CD4-positive, alpha-beta T cell (primary cell): ENCODE measurements at regions not wholly inside any gene's neighbourhood (a gene's known extent, or its start where the extent isn't known, plus 50 kb on each side); places are given as distances from the start of the nearest gene placed in this dataset.

Source experiments
- ATAC-seq: fragments of 200-7000 bp; cut with Tn5 transposase; one replicate; pipeline ENCODE4 v1.10.0; 2022; ENCODE audit warnings: mild to moderate bottlenecking; ENCODE audit not compliant: poor library complexity
- CTCF ChIA-PET: fragments of 350-600 bp; sonication (Branson Sonifier 250); formaldehyde crosslinking; loops from one replicate; lab custom pipeline; 2021; ENCODE audit warnings: antibody characterized with exemption, inconsistent platforms; lab: Charles Lee
- POLR2A ChIA-PET: fragments of 350-600 bp; sonication (Branson Sonifier 250); formaldehyde crosslinking; loops from one replicate; lab custom pipeline; 2021; ENCODE audit warnings: antibody characterized with exemption, inconsistent platforms; lab: Charles Lee
- DNase-seq, 14 experiments: peaks; one replicate each; pipeline ENCODE4 v3.0.0-alpha.2; 2013 to 2020; ENCODE audit warnings: mixed read lengths in 2 of 14
- H3K27ac ChIP-seq, 2 donors: one replicate each; pipeline versions ENCODE4 v1.5.1 to v1.7.0; 2013; ENCODE audit warnings: low read length in 2 of 2, low read depth in 1 of 2, mild to moderate bottlenecking in 1 of 2
- H3K27me3 ChIP-seq, 2 experiments: 1 replicate in 1 of 2; 2 replicates in 1 of 2; pipeline versions ENCODE4 v1.6.1 to v1.7.0; 2013; ENCODE audit warnings: low read length in 2 of 2, control low read depth in 1 of 2, mild to moderate bottlenecking in 1 of 2, moderate library complexity in 1 of 2; ENCODE audit not compliant: insufficient read depth in 2 of 2, control insufficient read depth in 1 of 2
- H3K36me3 ChIP-seq: one replicate; pipeline ENCODE4 v1.6.1; 2013; ENCODE audit warnings: low read length, control low read depth; ENCODE audit not compliant: insufficient read depth
- H3K4me1 ChIP-seq: one replicate; pipeline ENCODE4 v1.6.1; 2013; ENCODE audit warnings: low read length, control low read depth; ENCODE audit not compliant: insufficient read depth
- H3K4me3 ChIP-seq: one replicate; pipeline ENCODE4 v1.5.1; 2013; ENCODE audit warnings: mild to moderate bottlenecking, low read length, moderate library complexity
- H3K9me3 ChIP-seq, 2 experiments: 1 replicate in 1 of 2; 2 replicates in 1 of 2; pipeline versions ENCODE4 v1.6.1 to v1.7.0; 2013; ENCODE audit warnings: low read length in 2 of 2, mild to moderate bottlenecking in 2 of 2, control low read depth in 1 of 2, moderate library complexity in 1 of 2; ENCODE audit not compliant: control insufficient read depth in 1 of 2, insufficient read depth in 1 of 2
- H3K27ac Mint-ChIP-seq: one replicate; pipeline ENCODE4 v1.8.0; 2020; ENCODE audit warnings: mixed read lengths
- H3K27me3 Mint-ChIP-seq: one replicate; pipeline ENCODE4 v1.8.0; 2021; ENCODE audit warnings: mixed read lengths
- H3K36me3 Mint-ChIP-seq: one replicate; pipeline ENCODE4 v1.8.0; 2021; ENCODE audit warnings: low read depth, mixed read lengths
- H3K4me1 Mint-ChIP-seq: one replicate; pipeline ENCODE4 v1.8.0; 2021; ENCODE audit warnings: low read depth, mixed read lengths
- H3K4me3 Mint-ChIP-seq: one replicate; pipeline ENCODE4 v1.8.0; 2020; ENCODE audit warnings: mild to moderate bottlenecking, mixed read lengths
- H3K9me3 Mint-ChIP-seq: one replicate; pipeline ENCODE4 v1.8.0; 2020; ENCODE audit warnings: mixed read lengths
- intact Hi-C, 2 experiments: fragments of 100-400 bp; cut with DNase I in 1 of 2; cut with micrococcal nuclease in 1 of 2; formaldehyde crosslinking; loops; one replicate each; pipeline versions ENCODE4 v1.15.1 to v1.9.0; 2023 to 2025; cut with DNase I, micrococcal nuclease
- TF ChIP-seq, protein P1 (sequence below): fragments of 200-600 bp; IDR thresholded peaks from one replicate; pipeline ENCODE4 v1.8.0; 2022; ENCODE audit warnings: antibody characterized with exemption, mild to moderate bottlenecking

- Mint-ChIP-seq H3K9me3 (peaks cover 7% of the 10 kb centered on the region), H3K27me3 (no peaks in the 10 kb centered on the region), H3K4me3 (no peak overlapping the region), H3K4me1 (no peaks in the 10 kb centered on the region), H3K27ac (no peak overlapping the region), H3K36me3 (no peaks in the 10 kb centered on the region)
- POLR2A ChIA-PET: no interaction called here
- intact Hi-C loops: no loop called here
- Histone ChIP-seq H3K27ac (no peak overlapping the region), H3K4me3 (no peak overlapping the region), H3K9me3 (no peaks in the 10 kb centered on the region), H3K27me3 (no peaks in the 10 kb centered on the region), H3K36me3 (no peaks in the 10 kb centered on the region), H3K4me1 (no peaks in the 10 kb centered on the region)
- ATAC-seq: no peak
- TF ChIP-seq, protein P1, sequence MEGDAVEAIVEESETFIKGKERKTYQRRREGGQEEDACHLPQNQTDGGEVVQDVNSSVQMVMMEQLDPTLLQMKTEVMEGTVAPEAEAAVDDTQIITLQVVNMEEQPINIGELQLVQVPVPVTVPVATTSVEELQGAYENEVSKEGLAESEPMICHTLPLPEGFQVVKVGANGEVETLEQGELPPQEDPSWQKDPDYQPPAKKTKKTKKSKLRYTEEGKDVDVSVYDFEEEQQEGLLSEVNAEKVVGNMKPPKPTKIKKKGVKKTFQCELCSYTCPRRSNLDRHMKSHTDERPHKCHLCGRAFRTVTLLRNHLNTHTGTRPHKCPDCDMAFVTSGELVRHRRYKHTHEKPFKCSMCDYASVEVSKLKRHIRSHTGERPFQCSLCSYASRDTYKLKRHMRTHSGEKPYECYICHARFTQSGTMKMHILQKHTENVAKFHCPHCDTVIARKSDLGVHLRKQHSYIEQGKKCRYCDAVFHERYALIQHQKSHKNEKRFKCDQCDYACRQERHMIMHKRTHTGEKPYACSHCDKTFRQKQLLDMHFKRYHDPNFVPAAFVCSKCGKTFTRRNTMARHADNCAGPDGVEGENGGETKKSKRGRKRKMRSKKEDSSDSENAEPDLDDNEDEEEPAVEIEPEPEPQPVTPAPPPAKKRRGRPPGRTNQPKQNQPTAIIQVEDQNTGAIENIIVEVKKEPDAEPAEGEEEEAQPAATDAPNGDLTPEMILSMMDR: no peak
- CTCF ChIA-PET: no interaction called here
- no peak for DNase-seq
These were observed 565.6 kb upstream of the EPHA5 start for GRCh38 chr4:66235876-66236275.

- Mint-ChIP-seq H3K27ac (no peak overlapping the region), H3K9me3 (no peaks in the 10 kb centered on the region), H3K4me1 (no peaks in the 10 kb centered on the region), H3K4me3 (no peak overlapping the region), H3K27me3 (no peaks in the 10 kb centered on the region), H3K36me3 (no peaks in the 10 kb centered on the region)
- CTCF ChIA-PET: no interaction called here
- Histone ChIP-seq H3K27ac (no peak overlapping the region), H3K27me3 (no peaks in the 10 kb centered on the region), H3K4me3 (no peak overlapping the region), H3K4me1 (no peaks in the 10 kb centered on the region), H3K36me3 (no peaks in the 10 kb centered on the region), H3K9me3 (no peaks in the 10 kb centered on the region)
- ATAC-seq: no peak
- no peak for DNase-seq
- POLR2A ChIA-PET: no interaction called here
- intact Hi-C loops: no loop called here
- TF ChIP-seq, protein P1: no peak
These were observed 559.6 kb upstream of the EPHA5 start for GRCh38 chr4:66229885-66230284.

DNA sequence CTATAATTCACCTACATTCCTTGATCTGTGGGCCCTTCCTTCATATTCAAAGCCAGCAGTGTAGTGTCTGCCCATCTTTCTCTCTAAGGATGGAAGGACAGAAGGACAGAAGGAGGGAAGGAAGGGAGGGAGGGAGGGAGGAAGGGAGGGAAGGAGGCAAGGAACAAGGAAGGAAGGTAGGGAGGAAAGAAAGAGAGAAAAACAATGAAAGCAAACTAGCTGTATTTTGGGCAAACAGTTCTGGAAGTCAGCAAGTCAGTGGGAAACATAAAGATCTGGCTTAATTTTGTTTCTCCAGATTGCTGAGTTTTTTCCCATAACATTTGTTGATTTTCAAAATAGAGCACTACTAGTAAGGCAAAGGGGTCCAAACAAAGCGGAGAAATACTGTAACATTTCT is 555.2 kb upstream of the EPHA5 start:
- ATAC-seq: no peak

More for the DNA sequence above, 555.2 kb upstream of the EPHA5 start:
- intact Hi-C loops: no loop called here
- Histone ChIP-seq H3K27me3 (no peaks in the 10 kb centered on the region), H3K36me3 (no peaks in the 10 kb centered on the region), H3K4me3 (no peak overlapping the region), H3K4me1 (no peaks in the 10 kb centered on the region), H3K27ac (no peak overlapping the region), H3K9me3 (no peaks in the 10 kb centered on the region)
- no peak for DNase-seq
- Mint-ChIP-seq H3K36me3 (no peaks in the 10 kb centered on the region), H3K4me1 (no peaks in the 10 kb centered on the region), H3K9me3 (peaks cover 6% of the 10 kb centered on the region), H3K27me3 (no peaks in the 10 kb centered on the region), H3K27ac (no peak overlapping the region), H3K4me3 (no peak overlapping the region)
- CTCF ChIA-PET: no interaction called here
- POLR2A ChIA-PET: no interaction called here
- TF ChIP-seq, protein P1: no peak
